ENCODE measurements at regions not wholly inside any gene's neighbourhood (a gene's known extent, or its start where the extent isn't known, plus 50 kb on each side); places are given as distances from the start of the nearest gene placed in this dataset.
"Not testable (repeated sequence)": the region's sequence is repeated elsewhere in the genome, so short reads cannot be mapped to it uniquely, and the experiment has no call there.

DNA sequence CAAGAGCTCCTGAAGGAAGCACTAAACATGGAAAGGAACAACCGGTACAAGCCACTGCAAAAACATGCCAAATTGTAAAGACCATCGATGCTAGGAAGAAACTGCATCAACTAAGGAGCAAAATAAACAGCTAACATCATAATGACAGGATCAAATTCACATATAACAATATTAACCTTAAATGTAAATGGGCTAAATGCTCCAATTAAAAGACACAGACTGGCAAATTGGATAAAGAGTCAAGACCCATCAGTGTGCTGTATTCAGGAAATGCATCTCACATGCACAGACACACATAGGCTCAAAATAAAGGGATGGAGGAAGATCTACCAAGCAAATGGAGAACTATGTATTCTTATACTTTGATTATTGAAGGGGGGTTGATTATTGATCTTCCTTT lies 156.6 kb upstream of the NAMPT start:
- intact Hi-C loops (cut with micrococcal nuclease); ATAC-seq; DNase-seq: not testable (repeated sequence)

DNA sequence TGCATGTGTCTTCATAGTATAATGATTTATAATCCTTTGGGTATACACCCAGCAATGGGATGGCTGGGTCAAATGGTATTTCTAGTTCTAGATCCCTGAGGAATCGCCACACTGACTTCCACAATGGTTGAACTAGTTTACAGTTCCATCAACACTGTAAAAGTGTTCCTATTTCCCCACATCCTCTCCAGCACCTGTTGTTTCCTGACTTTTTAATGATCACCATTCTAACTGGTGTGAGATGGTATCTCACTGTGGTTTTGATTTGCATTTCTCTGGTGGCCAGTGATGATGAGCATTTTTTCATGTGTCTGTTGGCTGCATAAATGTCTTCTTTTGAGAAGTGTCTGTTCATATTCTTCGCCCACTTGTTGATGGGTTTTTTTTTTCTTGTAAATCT lies 152.2 kb upstream of the NAMPT start:
- intact Hi-C loops (cut with micrococcal nuclease); DNase-seq; ATAC-seq: not testable (repeated sequence)

DNA sequence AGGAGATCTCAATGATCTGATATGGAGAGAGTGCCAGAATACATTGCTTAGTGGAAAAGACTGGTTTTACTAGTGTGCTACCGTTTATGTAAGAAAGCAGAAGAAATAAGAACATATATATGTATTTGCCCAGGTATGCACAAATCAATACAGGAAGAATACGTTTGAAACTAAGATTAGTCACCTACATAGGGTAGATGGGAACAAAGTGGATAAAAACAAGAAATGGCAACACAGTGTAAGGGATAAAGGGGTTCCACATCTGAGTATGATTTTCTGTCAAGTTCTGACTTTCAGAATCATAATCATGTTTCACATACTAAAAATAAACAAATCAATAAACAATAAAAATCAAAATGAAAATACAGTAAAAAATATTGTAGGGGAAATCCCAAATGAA lies 148.6 kb upstream of the NAMPT start:
- intact Hi-C loops (cut with micrococcal nuclease), result no loop called here

DNA sequence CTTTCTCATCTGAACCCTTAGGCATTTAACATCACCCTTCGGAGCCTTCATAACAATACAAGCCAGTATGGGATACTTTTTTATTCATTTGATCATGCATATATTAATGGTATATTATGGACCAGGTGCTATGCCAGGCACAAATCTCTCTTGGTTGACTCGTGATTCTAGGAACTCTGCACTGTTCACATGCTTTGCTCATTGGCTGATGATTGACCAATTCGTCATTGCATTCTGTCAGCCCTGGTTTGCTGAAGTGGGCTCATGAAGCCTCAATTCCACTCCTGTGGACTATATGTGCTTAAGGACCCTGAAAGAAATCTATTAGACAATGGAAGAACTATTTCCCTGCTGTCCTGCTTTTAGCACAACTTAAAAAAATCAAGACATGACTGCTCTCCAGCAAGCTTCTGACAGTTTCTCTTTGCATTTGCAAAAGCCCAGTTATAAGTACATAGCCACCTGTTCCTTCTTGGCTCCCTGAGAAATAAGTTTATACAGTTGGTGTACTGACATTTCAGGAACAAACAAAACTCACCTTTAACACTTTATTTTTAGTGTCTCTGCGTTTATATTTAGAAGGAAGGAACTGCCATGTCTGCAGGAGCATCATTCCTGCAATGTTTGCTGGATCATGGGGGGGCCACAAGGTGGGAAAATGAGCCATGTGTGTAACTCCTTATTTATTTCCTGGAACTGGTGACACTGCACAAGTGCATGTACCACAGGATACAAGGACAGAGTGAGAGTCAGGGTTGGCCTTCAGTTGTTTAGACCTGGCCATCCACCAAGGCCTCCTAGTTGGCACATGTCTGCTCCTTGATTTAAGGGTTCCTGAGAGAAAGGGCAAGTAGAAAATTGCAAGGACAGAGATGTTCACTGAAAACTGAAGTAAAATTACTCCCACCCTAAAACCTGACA lies 146.0 kb upstream of the NAMPT start:
- DNase-seq, result no peak
- ATAC-seq, result no peak
- intact Hi-C loops (cut with micrococcal nuclease), result no loop called here

More for the DNA sequence above, 148.6 kb upstream of the NAMPT start:
- DNase-seq (no peak), ATAC-seq (no peak)

DNA sequence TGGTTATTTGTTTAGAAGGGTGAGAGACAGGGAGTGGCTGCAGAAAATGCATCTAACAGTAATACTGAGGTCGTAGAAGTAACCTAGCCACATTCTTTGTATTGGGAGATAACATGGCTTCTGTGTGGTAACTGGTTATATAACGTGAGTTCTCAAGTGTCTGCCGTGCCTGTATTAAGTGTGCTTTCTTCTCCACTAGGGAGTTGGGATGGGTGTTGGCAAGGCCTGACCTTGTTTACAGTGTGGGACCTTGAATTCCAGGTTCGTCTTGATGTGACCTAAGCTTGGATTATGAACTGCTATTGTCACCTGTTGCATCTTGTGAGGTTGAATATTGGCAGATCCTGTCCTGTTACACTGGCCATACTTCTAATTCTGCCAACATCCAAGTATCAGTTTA lies 145.3 kb upstream of the NAMPT start:
- peak; percentile 24 for ATAC-seq

DNA sequence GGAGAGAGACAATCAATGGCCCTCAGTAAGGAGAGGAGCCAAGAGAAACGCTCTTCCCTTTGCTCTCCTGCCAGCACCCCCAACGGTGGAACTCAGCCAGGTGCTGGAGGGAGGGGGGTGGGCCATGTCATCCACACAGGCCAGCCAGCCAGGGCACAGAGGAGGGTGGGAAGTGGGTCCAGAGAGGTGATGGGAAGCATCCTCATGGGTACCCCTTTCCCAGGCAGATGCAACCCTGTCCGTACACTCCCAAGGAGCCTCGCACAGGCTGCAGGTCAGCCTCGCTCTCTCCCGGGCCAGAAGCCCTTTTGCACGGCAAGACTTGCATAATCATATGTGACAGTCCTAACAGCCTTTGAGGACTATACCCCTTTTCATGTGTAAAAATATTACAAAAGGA lies 142.0 kb upstream of the NAMPT start:
- intact Hi-C loops (cut with micrococcal nuclease), result no loop called here
- DNase-seq (no peak), ATAC-seq (no peak)

More for the DNA sequence above, 145.3 kb upstream of the NAMPT start:
- no peak for DNase-seq
- intact Hi-C loops (cut with micrococcal nuclease), result no loop called here

DNA sequence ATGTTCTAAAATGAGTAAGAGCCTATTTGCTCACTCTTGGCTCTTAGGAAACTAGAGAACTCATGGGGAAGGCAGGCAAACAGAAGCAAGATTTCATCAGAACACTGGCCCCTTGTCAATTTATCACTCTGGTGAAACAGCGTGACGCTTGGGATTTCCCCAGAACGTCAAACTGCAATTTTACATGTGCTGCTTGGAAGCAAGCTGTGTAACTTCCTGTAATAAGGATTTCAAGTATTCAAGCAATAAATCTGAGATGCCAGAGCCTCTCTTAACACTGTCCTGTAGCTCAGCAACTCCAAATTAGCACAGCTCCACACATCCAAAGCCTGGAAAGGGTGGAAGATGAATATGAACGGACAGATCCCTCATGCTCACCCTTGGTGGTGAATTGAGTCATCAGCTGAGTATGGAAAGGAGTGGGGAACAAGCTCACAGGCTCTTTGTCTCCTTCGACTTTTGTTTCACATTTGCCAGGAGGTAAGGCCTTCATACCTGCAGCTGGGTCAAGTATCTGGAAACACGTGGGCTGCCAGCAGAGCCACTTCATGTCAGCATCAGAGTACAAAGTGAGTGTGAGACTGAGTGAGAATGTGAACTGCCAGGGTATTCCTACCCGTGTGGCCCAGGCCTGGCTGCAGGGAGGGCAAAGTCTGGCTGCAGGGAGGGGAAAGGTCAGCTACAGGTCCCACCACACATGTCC lies 140.4 kb upstream of the NAMPT start:
- ATAC-seq (peak; percentile 75), DNase-seq (peak; percentile 40)
- intact Hi-C loops (cut with micrococcal nuclease), result no loop called here

DNA sequence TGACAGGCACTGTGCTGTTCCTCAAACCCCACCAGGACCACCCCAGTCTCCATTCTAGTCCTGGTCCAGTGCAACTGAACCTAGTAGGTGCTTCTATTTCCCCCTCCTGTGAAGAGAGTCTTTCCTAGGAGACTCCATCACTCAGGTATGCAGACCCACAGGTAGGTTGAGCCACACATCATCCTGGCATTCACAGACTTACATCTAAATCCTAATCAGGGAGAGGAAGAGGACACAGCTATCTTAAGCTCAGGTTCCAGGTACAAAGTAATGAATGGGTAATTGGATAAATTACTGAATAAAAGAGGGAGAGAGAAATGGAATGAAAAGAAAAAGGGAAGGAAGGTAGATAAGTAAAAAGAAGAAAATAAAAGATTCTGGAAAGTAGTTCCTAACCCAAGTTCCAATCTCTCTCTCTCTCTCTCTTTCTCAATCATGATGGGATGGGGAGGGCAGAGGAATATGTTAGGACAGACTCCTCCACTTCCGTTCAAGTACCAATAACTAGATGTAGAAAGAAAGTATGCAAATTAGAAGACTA lies 139.8 kb upstream of the NAMPT start:
- DNase-seq (no peak), ATAC-seq (no peak)
- intact Hi-C loops (cut with micrococcal nuclease), result no loop called here

DNA sequence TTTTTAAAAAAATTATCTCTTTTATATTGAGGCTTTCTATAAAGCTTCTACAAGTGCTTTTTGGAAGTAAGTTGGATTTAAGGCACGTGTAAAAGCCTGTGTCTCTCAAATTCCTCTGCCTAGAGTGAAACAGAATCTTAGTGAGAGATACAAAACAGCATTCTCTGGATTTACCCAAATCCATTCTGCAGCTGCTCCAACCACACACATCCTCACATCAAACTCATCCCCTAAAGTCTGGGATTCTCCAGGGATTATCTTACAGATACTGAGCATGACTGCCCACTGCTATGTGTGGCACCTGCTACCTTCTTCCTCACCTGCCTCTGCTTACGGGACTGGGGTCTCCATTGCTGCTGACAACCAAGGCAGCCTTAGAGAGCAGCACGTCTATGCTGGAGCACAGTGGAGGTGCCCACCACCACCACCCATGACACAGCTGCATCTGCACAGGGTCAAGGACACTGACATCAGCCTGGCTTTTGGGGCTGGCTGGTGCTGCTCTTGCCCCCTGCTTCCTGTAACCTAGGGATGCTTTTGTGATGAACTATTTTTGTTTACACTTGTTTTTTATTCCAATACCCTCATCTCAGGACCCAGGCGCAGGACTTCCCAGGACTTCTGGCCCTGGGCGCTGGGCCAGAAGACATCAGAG lies 139.2 kb upstream of the NAMPT start:
- intact Hi-C loops (cut with micrococcal nuclease), result no loop called here
- no peak for ATAC-seq

DNA sequence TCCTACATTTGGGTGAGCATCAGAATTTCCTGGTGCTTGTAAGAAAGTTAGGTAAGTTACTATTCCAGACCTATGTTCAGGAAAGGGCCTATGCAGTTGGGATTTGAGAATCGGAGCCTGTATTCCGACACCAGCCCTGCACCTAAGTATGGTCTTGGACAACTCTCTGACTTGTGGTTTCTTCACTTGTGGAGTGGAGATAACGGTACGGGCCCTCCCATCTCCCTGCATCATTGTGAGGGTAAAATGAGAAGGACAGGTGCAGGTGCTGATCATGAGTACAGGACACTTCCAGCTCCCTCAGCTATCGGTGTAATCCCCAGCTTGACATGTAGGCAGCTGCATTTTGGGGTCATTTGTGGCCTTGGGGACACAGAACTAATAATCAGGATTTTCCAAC lies 138.3 kb upstream of the NAMPT start:
- DNase-seq (no peak), ATAC-seq (no peak)
- intact Hi-C loops (cut with micrococcal nuclease), result no loop called here

More for the DNA sequence above, 139.2 kb upstream of the NAMPT start:
- no peak for DNase-seq

DNA sequence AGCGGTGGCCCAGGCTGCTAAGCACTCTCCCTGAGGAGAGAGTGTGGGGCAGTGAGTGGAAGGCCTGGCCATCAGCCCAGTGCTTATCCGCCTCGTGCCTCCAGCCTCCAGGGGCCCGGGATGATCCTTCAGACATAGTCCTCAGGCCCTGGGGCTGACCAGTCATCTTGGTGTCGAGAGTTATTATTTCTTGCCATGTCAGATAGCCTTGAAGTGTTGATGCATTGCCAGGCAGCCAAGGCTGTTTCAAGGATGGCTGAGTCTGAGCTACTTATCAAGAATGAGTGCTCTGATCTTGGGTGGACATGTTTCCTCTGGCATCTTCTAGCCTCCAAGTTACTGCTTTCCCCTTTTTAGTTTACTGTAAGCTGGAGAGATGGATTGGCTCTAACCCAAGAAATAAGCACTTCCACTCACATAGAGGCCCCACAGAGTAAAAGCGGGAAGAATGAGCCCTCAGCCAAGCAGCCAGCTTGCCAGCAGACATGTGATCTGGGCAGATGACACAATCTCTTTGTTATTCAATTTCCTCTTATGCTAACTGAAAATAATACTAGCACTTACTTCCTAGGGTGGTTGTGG lies 136.5 kb upstream of the NAMPT start:
- intact Hi-C loops (cut with micrococcal nuclease), result no loop called here
- ATAC-seq, result peak; percentile 84

DNA sequence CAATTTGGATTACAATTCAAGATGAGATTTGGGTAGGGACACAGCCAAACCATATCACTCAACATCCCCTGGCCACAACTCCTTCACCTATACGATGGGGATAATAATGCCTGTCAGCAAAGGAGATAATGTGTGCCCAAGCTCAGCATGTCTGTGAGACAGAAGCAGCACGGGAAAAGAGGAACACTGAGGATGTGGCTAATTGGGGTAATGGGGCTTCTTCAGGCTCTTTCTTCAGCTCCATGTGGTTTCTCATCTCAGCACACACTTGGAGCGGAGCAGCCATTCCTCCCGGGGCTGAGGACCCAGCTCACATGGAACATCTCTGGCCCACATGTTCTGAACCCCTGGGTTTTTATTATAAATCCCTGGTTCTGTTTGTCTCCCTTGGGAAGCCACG lies 136.0 kb upstream of the NAMPT start:
- intact Hi-C loops (cut with micrococcal nuclease), result no loop called here
- DNase-seq, result no peak
- ATAC-seq, result peak; percentile 2

More for the DNA sequence above, 136.5 kb upstream of the NAMPT start:
- peak; percentile 83 for DNase-seq

DNA sequence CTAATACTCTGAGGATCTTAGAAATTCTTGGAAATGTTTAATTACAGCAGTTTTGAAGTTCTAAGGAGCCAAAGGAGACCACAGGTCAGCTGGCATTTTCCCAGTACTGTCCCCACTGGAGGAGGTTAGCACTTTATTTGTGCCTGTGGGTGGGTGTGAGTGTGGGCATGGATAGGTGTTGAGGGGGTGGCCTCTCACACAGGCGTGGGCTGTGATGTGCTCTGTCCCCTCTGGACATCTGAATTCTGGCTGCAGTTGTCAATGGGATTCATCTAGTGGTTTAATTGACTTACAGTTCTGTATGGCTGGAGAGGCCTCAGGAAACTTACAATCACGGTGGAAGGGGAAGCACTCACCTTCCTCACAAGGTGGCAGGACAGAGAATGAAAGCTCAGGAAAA lies 135.4 kb upstream of the NAMPT start:
- ATAC-seq (no peak), DNase-seq (no peak)
- intact Hi-C loops (cut with micrococcal nuclease), result no loop called here

DNA sequence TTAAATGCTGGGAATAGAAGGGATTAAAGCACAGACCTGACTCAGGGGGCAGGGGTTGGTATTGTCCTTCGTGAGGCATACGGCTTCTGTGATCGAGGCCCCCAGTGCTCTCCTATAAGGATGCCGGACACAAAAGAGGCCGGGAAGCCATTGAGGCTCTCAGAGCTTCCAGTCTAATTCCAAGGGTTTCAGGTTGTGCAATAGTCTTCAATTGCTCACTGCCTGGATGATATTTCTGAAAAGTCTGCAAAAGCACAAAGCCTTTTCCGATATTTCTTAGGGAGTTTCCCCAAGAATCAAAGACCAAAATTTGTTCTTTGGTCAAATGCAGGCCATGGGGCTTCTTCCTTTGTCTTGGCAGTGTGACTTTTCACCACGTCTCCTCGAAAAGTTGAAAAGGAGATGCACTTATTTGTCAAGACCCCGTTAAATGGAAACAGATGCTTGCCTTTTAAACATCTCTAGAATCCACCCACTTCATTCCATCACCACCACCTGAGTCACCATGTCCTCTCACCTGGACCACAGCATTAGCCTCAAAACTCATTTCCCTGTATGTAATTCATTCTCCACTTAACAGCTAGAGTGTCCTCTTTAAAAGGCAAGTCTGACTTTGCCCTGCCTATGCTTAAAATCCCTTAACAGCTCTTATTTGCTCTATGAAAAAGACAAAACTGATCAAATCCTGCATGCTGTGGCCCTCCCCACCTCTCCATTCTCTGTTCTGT lies 134.8 kb upstream of the NAMPT start:
- intact Hi-C loops (cut with micrococcal nuclease), result no loop called here
- ATAC-seq (no peak), DNase-seq (no peak)

DNA sequence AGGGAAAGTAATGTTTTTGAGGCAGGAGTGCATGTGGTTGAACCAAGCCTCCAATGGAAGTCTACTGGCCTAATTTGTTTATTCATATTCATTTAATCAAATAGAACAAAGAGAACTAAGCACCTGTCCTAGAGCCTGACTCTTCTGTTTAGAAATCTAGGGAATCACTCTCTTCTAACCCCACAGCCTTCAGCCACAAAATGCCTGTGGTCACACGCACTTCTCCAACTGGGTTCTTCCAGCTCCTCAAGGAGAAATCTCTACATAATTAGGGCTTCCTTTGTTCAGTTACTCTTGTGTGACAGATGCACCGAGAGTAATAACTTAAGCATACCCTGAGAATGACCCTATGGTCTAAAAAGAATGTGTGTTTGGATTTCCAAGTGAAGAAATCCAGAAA lies 133.7 kb upstream of the NAMPT start:
- intact Hi-C loops (cut with micrococcal nuclease), result no loop called here
- no peak for ATAC-seq
- no peak for DNase-seq

DNA sequence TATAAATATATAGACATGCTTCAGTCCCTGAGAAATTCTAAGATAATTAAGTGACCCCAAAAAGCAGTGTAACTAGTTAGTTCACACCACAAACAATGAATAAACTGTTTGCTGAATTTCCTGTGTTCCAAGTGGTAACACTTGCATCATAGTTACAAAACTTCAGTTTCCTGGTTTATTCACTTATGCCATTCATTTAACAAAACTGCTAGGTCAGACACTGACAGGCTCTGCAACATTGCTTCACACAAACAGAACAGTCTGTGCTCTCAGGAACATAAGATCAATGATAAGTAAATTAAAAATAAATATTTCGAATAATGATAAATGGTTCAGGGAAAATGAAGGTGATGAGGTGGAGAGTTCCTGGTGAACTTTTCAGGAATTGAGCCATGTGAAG lies 133.3 kb upstream of the NAMPT start:
- DNase-seq, result no peak
- intact Hi-C loops (cut with micrococcal nuclease), result no loop called here
- ATAC-seq, result peak; percentile 39

DNA sequence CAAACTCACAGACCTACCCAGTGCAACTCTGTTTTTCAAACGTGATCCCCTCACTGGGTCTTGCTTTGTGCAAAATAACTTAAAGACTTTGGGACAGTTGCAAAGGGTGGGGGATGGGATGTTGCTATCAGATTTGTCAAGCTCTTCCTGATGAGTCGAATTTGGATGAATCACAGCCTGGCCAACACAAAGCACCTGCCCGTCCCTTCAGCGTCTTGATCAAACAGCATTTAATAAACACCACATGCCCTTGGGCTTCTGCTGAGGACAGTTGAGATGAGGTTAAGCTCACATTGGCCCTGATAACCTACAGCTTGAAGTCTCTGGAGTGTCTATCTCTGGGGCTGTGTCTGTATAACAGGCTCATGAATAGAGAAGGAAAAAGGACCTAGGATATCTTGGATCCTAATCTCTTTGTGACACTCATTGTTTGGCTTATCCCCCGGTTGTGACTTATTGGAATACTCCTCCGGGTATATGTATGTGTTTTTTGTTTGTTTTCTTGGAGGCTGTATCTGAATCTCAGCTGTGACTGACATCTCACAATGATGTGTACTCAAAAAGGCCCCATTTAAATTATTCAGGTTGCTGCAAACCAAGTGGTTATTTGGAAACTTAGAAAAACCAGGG lies 132.6 kb upstream of the NAMPT start:
- intact Hi-C loops (cut with micrococcal nuclease), result no loop called here
- no peak for ATAC-seq
- no peak for DNase-seq

DNA sequence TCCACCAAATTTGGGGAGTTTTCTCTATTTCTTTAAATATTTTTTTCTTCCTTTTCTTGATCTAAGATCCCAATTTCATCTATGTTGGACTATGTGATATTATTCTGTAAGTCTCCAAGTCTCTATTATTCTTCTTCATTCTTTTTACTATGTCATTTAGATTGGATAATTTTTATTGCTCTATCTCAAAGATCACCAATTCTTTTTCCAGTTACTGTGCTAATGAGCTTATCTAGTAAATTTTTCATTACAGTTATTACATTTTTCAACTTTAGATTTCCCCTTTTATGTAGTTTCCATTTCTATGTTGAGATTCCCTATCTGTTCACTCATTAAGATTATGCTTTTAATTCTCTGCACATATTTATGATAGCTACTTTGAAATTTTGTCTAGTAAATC lies 131.6 kb upstream of the NAMPT start:
- intact Hi-C loops (cut with micrococcal nuclease), result no loop called here
- no peak for DNase-seq
- ATAC-seq, result no peak
